HL-60/S4 (cell line): ENCODE measurements at regions not wholly inside any gene's neighbourhood (a gene's known extent, or its start where the extent isn't known, plus 50 kb on each side); places are given as distances from the start of the nearest gene placed in this dataset.

Experiments used
- in situ Hi-C: fragments of 300-500 bp; cut with MboI; formaldehyde crosslinking; loops from 2 replicates; pipeline ENCODE4 v1.14.3; 2022; ENCODE audit warnings: low sequenced_read_pairs

DNA sequence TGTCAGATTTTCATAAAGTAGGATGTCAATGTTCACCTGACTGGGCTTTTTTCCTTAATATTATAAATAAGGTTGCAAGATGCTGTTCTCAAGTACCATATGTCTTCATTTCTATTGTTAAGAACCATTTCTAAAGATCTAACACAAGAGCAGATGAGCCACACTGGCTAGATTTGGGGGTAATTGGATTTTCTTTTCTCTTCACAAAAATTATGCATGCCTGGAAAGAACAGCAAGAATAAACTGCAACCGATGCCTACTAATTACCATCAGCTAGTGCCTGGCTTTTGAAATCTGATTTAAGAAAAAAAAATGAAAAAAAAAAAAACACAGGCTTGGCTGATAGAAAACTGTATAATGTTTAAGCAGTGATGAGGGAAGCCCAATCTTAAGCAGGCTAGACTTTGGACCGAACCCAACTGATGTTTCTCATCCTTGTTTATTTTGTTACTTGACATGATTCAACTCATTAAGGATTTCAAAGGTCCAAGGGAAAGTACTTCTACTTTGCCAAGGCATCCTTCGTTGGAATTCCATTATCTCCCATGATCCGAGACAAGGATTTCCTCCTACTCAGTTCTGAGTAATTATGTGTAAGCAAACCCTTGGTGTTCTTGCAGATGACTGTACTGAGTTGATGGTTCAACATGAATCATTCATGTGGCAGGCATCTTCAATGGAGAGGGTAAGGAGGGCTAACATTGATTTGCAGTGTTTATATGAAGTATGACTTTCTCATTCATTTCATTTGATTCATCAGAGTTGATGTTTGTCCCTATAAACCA is 300.5 kb downstream of the SPRY2 start:
- in situ Hi-C loops: loop anchor here (25.0 kb wide), 1 partner anchor 297 kb away; the partner anchor contains the start of gene SPRY2

- in situ Hi-C loops: loop anchor here (25.0 kb wide), 1 partner anchor 298 kb away; the partner anchor contains the start of gene SPRY2
These were observed 301.9 kb downstream of the SPRY2 start for GRCh38 chr13:80039000-80039399.

- in situ Hi-C loops: loop anchor here (25.0 kb wide), 1 partner anchor 299 kb away; the partner anchor contains the start of gene SPRY2
These were observed 302.6 kb downstream of the SPRY2 start for GRCh38 chr13:80038371-80038770.

DNA sequence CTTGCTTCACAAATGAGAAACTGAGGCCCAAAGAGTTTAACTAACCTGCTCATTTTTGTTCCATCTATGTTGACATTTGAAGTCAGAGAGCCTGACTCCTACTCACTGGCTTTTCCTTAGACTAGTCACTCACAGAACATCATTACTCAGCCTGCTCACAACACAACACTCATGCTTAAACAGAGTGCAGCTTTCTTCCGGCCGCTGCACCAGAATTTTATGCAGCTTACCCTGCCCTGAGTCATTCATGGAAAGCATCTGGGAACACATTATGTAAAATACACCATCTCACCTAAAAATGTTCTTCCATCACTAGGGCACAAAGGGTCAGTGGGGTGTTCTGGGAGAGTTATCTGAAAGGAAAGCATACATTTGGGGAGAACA is 303.4 kb downstream of the SPRY2 start:
- in situ Hi-C loops: loop anchor here (25.0 kb wide), 1 partner anchor 300 kb away; the partner anchor contains the start of gene SPRY2

DNA sequence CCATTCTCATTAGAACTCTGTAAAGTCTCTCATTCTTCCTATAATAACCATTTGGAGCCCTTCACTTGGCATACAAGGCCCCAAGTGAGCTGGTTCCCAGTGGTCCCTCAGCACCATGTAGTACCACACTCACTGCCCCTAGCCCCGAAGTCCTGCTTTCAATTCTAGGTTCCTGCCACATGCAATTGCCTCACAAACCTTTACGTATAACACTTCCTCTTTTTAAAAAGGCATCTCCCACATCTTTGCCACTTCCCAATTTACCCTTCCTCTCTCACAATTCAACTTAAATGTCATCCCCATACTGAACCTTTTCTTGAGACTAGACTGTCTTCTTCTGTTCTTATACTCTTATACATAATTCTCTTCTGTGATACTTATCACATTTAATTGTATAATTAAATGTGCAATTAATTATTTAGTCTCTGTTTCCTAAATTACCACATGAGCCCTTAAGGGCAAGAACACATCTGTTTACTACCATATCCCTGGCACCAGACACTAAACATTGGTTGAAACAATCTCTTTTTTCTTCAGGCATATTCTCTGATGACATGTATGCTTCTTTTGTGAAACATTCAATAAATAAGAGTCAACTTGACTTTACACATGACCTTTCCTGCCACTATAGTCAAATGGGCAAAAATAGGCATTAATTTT is 304.0 kb downstream of the SPRY2 start:
- in situ Hi-C loops: loop anchor here (25.0 kb wide), 1 partner anchor 300 kb away; the partner anchor contains the start of gene SPRY2

DNA sequence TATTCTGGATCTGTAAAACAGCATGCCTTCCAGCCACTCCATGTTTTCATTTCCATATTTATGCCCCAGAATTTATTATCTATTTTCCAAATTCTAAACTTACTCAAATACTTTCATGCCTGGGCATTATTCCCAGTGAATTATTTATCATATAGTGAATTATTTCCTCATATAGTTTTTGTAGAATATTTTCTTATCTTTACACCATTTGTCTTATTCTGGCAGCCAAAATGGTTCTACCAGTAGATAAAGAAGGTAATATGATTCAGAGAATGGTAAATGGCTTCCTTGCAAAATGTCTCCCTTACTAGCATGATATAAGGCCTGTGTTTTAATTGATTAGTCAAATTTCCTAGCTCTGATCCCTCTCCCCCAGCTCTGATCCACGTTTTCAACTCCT is 305.8 kb downstream of the SPRY2 start:
- in situ Hi-C loops: loop anchor here (25.0 kb wide), 1 partner anchor 302 kb away; the partner anchor contains the start of gene SPRY2

GRCh38 chr13:80033951-80034350 is 307.0 kb downstream of the SPRY2 start:
- in situ Hi-C loops: loop anchor here (25.0 kb wide), 1 partner anchor 303 kb away; the partner anchor contains the start of gene SPRY2

DNA sequence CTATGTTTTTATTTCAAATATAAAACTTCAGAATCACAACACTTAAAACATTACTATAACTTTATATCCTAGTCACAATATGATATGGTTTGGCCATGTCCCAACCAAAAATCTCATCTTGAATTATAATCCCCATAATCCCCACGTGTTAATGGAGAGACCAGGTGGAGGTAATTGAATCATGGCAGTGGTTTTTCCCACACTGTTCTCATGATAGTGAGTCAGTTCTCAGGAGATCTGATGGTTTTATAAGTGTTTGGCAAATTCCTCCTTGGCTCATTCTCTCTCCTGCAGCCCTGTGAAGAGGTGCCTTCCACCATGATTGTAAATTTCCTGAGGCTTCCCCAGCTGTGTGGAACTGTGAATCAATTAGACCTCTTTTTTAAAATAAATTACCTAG is 307.6 kb downstream of the SPRY2 start:
- in situ Hi-C loops: loop anchor here (25.0 kb wide), 1 partner anchor 304 kb away; the partner anchor contains the start of gene SPRY2

- in situ Hi-C loops: loop anchor here (25.0 kb wide), 1 partner anchor 307 kb away; the partner anchor contains the start of gene SPRY2
These were observed 310.4 kb downstream of the SPRY2 start for GRCh38 chr13:80030491-80030890.

GRCh38 chr13:80029170-80029569 is 311.8 kb downstream of the SPRY2 start:
- in situ Hi-C loops: loop anchor here (25.0 kb wide), 1 partner anchor 308 kb away; the partner anchor contains the start of gene SPRY2

GRCh38 chr13:80022146-80022545 is 318.8 kb downstream of the SPRY2 start:
- in situ Hi-C loops: no loop called here

- in situ Hi-C loops: no loop called here
These were observed 328.7 kb downstream of the SPRY2 start for GRCh38 chr13:80012251-80012650.

DNA sequence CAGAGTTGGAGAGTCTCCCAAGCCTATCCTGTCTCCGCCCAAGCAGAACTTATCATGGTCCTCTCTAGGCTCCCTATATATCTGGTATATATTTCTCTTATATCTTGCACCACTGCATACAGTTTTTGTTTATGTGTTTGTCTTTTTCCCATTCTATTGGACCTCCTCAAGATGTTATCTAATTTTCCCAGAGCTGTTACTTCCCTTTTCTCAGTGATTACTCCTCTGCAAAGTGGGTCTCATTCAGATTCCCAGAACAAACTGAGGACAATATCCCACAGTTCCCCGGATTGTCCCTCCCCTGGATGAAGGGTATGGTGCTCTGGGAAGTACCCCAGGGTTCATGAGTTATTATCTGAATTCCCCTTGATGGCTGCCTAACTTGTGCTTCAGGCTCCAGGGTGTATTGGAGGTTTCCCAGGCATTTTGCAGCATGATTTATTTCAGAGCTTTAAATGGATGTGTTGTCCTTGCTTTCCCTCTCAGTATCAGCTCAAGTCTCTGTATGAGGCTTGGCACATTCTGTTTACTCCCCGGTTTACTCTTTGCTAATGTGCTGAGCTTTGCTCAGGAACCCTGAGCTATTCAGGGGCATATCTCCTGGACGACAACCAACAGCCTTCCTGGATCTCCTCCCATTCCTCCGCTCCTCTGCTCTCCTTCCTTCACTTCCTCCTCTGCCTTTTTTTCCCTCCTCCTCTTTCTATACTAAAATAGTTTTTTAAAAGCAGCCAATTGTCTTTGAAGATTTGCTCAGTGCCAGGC is 329.3 kb downstream of the SPRY2 start:
- in situ Hi-C loops: no loop called here

DNA sequence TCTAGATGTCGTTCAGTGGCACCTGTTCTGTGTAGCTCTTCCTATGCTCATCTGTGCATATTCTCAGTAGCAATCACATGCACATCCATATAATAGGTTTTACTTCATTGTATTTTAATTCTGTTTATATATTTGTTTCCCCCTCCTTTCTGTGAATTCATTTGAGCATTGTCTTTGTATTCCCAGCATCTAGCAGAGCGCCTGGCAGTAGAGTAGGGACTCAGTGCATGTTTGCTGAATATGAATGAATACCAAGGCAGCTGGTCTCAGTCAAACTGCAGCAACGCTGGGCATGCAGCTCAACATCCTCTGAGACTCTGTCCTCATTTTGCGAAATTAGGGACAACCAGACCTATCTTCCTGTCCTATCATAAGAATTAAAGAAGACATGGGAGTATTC is 330.1 kb downstream of the SPRY2 start:
- in situ Hi-C loops: no loop called here

GRCh38 chr13:80010286-80010831 is 330.6 kb downstream of the SPRY2 start:
- in situ Hi-C loops: no loop called here

GRCh38 chr13:80009760-80010159 is 331.2 kb downstream of the SPRY2 start:
- in situ Hi-C loops: no loop called here

- in situ Hi-C loops: no loop called here
These were observed 334.0 kb downstream of the SPRY2 start for GRCh38 chr13:80006940-80007339.

- in situ Hi-C loops: no loop called here
These were observed 339.4 kb downstream of the SPRY2 start for GRCh38 chr13:80001510-80001842.

- in situ Hi-C loops: no loop called here
These were observed 340.0 kb downstream of the SPRY2 start for GRCh38 chr13:80000684-80001509.

DNA sequence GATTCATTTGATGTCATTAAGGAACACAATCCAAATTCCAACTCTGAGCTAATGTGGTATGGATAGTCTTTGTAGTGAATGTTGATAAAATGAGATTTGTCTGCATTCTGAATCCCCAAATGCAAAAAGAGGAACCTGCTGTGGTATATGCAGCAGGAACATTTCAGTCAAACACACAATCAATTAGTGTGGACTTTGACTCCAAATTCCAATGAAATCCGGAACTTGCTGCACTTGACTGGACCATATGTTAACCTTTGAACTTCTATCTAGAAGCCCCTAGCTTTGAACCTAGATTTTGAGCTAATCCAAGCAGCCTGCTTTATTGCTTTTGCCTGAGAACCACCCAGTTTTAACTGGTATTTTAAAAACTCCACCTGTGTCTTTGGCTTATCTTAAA is 341.3 kb downstream of the SPRY2 start:
- in situ Hi-C loops: no loop called here
